Loucy (cell line): ENCODE measurements at regions not wholly inside any gene's neighbourhood (a gene's known extent, or its start where the extent isn't known, plus 50 kb on each side); places are given as distances from the start of the nearest gene placed in this dataset.
"Not testable (repeated sequence)": the region's sequence is repeated elsewhere in the genome, so short reads cannot be mapped to it uniquely, and the experiment has no call there.

ENCODE experiments used
- H2AFZ ChIP-seq: fragments of 200-600 bp; sonication (generic); 2 replicates; pipeline ENCODE4 v1.6.0; 2016; ENCODE audit warnings: antibody characterized with exemption, mild to moderate bottlenecking, low read length, moderate library complexity
- H3F3A ChIP-seq: fragments of 200-600 bp; 2 replicates; pipeline ENCODE4 v1.6.0; 2016; ENCODE audit warnings: antibody characterized with exemption, low read depth, mild to moderate bottlenecking
- H3K27me3 ChIP-seq: fragments of 200-600 bp; sonication (generic); 2 replicates; pipeline ENCODE4 v1.6.1; 2014; ENCODE audit warnings: low read length, mild to moderate bottlenecking; ENCODE audit not compliant: insufficient read depth, poor library complexity, severe bottlenecking
- H3K36me3 ChIP-seq: fragments of 200-600 bp; sonication (generic); 2 replicates; pipeline ENCODE4 v1.6.1; 2016; ENCODE audit warnings: low read length; ENCODE audit not compliant: insufficient read depth
- H3K4me1 ChIP-seq: fragments of 200-600 bp; sonication (generic); 2 replicates; pipeline ENCODE4 v1.5.1; 2014; ENCODE audit warnings: low read length, mild to moderate bottlenecking; ENCODE audit not compliant: insufficient read depth, poor library complexity, severe bottlenecking
- H3K4me2 ChIP-seq: fragments of 200-600 bp; sonication (generic); 2 replicates; pipeline ENCODE4 v1.6.0; 2014; ENCODE audit warnings: antibody characterized with exemption, low read length, low read depth, mild to moderate bottlenecking; ENCODE audit not compliant: poor library complexity, severe bottlenecking
- H3K4me3 ChIP-seq: fragments of 200-600 bp; sonication (generic); 2 replicates; pipeline ENCODE4 v1.5.1; 2014; ENCODE audit warnings: low read length, mild to moderate bottlenecking, mixed read lengths; ENCODE audit not compliant: poor library complexity, severe bottlenecking
- H3K79me2 ChIP-seq: fragments of 200-600 bp; sonication (generic); 2 replicates; pipeline ENCODE4 v1.6.1; 2014; ENCODE audit warnings: low read length; ENCODE audit not compliant: insufficient read depth
- H3K9ac ChIP-seq: fragments of 200-600 bp; sonication (generic); 2 replicates; pipeline ENCODE4 v1.6.0; 2014; ENCODE audit warnings: mild to moderate bottlenecking, low read depth, low read length, moderate library complexity; ENCODE audit not compliant: poor library complexity, severe bottlenecking
- H3K9me2 ChIP-seq: fragments of 200-600 bp; sonication (generic); replicated peaks from 2 replicates; pipeline ENCODE4 v1.6.1; 2016; ENCODE audit warnings: low read depth, low read length, mixed read lengths
- H3K9me3 ChIP-seq: fragments of 200-600 bp; sonication (generic); 2 replicates; pipeline ENCODE4 v1.6.1; 2014; ENCODE audit warnings: mild to moderate bottlenecking, antibody characterized with exemption, low read length, low read depth; ENCODE audit not compliant: insufficient read depth
- H4K20me1 ChIP-seq: fragments of 200-600 bp; sonication (generic); 2 replicates; pipeline ENCODE4 v1.6.0; 2014; ENCODE audit warnings: antibody characterized with exemption, low read length, mild to moderate bottlenecking; ENCODE audit not compliant: insufficient read depth, poor library complexity, severe bottlenecking
- CTCF ChIP-seq: fragments of 200-600 bp; sonication (generic); conservative IDR thresholded peaks from 2 replicates; pipeline ENCODE4 v1.5.1; 2014; ENCODE audit warnings: mild to moderate bottlenecking, antibody characterized with exemption, low read length
- EZH2phosphoT487 ChIP-seq: fragments of 200-600 bp; IDR thresholded peaks from 2 replicates; pipeline ENCODE4 v1.6.1; 2018; ENCODE audit warnings: antibody characterized with exemption, mild to moderate bottlenecking, moderate library complexity, borderline replicate concordance

- Histone ChIP-seq H3K27me3 (no peaks in the 10 kb centered on the region), H3K4me3 (no peak overlapping the region)
- TF ChIP-seq CTCF (no peak), EZH2phosphoT487 (no peak)
Observed at GRCh38 chrX:74195605-74196004, 108.4 kb upstream of the ZCCHC13 start.

GRCh38 chrX:74195120-74195519 is 108.9 kb upstream of the ZCCHC13 start:
- Histone ChIP-seq H3K36me3 (no peaks in the 10 kb centered on the region), H4K20me1 (no peaks in the 10 kb centered on the region), H3K79me2 (no peaks in the 10 kb centered on the region), H3K9ac (no peak overlapping the region), H3K4me2 (no peak overlapping the region), H3K4me3 (no peak overlapping the region), H3K9me3 (no peaks in the 10 kb centered on the region), H3K9me2 (no peaks in the 10 kb centered on the region), H3F3A (no peaks in the 10 kb centered on the region), H3K4me1 (no peaks in the 10 kb centered on the region), H2AFZ (no peak overlapping the region), H3K27me3 (no peaks in the 10 kb centered on the region)
- TF ChIP-seq EZH2phosphoT487 (no peak), CTCF (no peak)

More at GRCh38 chrX:74195605-74196004, 108.4 kb upstream of the ZCCHC13 start:
- no peaks in the 10 kb centered on the region for H3F3A ChIP-seq
- H3K79me2 ChIP-seq: no peaks in the 10 kb centered on the region
- H3K4me1 ChIP-seq: no peaks in the 10 kb centered on the region
- H4K20me1 ChIP-seq: no peaks in the 10 kb centered on the region
- no peak overlapping the region for H3K9ac ChIP-seq
- no peak overlapping the region for H3K4me2 ChIP-seq
- H3K9me2 ChIP-seq: no peaks in the 10 kb centered on the region
- H3K9me3 ChIP-seq: no peaks in the 10 kb centered on the region
- H2AFZ ChIP-seq: no peak overlapping the region
- no peaks in the 10 kb centered on the region for H3K36me3 ChIP-seq

GRCh38 chrX:74187211-74187610 is 116.8 kb upstream of the ZCCHC13 start:
- no peaks in the 10 kb centered on the region for H3K27me3 ChIP-seq
- no peak overlapping the region for H3K4me3 ChIP-seq
- no peaks in the 10 kb centered on the region for H3K9me3 ChIP-seq
- H3K4me2 ChIP-seq: no peak overlapping the region
- no peak overlapping the region for H3K9ac ChIP-seq
- no peaks in the 10 kb centered on the region for H3K4me1 ChIP-seq
- no peaks in the 10 kb centered on the region for H3K79me2 ChIP-seq
- no peaks in the 10 kb centered on the region for H4K20me1 ChIP-seq
- H3K9me2 ChIP-seq: no peaks in the 10 kb centered on the region
- no peaks in the 10 kb centered on the region for H3F3A ChIP-seq
- H3K36me3 ChIP-seq: no peaks in the 10 kb centered on the region
- TF ChIP-seq EZH2phosphoT487 (no peak), CTCF (no peak)
- H2AFZ ChIP-seq: no peak overlapping the region

- not testable (repeated sequence) for H3K4me1 ChIP-seq, H2AFZ ChIP-seq, H4K20me1 ChIP-seq, H3K27me3 ChIP-seq, H3K4me2 ChIP-seq, H3K79me2 ChIP-seq, H3K9me2 ChIP-seq, H3K9me3 ChIP-seq, H3K4me3 ChIP-seq, H3K36me3 ChIP-seq, H3K9ac ChIP-seq, H3F3A ChIP-seq
Observed at GRCh38 chrX:74183047-74183446, 120.9 kb upstream of the ZCCHC13 start.

GRCh38 chrX:74181976-74182375 is 122.0 kb upstream of the ZCCHC13 start:
- not testable (repeated sequence) for H4K20me1 ChIP-seq, H3K36me3 ChIP-seq, H3K9me3 ChIP-seq, H3F3A ChIP-seq, H3K4me3 ChIP-seq, H2AFZ ChIP-seq, H3K79me2 ChIP-seq, H3K4me1 ChIP-seq, H3K4me2 ChIP-seq, H3K9ac ChIP-seq, H3K9me2 ChIP-seq, H3K27me3 ChIP-seq
